ENCODE measurements at regions not wholly inside any gene's neighbourhood (a gene's known extent, or its start where the extent isn't known, plus 50 kb on each side); places are given as distances from the start of the nearest gene placed in this dataset.

DNA sequence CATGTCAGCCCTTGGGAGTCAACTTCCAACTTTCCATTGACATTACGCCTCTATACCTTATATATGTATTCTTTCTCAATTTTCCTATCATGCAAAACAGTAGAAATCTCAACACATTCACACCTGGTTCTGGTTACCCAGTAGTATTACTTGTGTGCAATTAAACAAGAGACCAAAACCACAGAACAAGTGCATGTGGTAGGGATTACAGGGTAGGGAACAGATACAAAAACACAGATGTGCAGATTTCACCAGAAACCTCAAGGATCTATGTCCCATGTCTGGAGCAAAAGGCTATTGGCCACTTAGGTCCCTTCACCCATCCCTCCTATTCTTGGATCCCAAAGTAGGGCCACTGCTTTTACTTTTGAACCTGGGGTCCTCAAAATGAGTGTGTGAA lies 143.6 kb upstream of the ZCCHC13 start:
- no peak for DNase-seq
- Mint-ChIP-seq H3K36me3 (ENCODE audit: unreplicated experiment) (peaks cover 4% of the 10 kb centered on the region), H3K4me1 (ENCODE audit: low read depth, unreplicated experiment) (no peaks in the 10 kb centered on the region), H3K27ac (ENCODE audit: unreplicated experiment) (no peak overlapping the region), H3K27me3 (ENCODE audit: unreplicated experiment) (peaks cover 2% of the 10 kb centered on the region), H3K4me3 (ENCODE audit: unreplicated experiment) (no peak overlapping the region), H3K9me3 (ENCODE audit: unreplicated experiment) (peaks cover 7% of the 10 kb centered on the region)
- TF ChIP-seq, protein P1, sequence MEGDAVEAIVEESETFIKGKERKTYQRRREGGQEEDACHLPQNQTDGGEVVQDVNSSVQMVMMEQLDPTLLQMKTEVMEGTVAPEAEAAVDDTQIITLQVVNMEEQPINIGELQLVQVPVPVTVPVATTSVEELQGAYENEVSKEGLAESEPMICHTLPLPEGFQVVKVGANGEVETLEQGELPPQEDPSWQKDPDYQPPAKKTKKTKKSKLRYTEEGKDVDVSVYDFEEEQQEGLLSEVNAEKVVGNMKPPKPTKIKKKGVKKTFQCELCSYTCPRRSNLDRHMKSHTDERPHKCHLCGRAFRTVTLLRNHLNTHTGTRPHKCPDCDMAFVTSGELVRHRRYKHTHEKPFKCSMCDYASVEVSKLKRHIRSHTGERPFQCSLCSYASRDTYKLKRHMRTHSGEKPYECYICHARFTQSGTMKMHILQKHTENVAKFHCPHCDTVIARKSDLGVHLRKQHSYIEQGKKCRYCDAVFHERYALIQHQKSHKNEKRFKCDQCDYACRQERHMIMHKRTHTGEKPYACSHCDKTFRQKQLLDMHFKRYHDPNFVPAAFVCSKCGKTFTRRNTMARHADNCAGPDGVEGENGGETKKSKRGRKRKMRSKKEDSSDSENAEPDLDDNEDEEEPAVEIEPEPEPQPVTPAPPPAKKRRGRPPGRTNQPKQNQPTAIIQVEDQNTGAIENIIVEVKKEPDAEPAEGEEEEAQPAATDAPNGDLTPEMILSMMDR (IDR thresholded peaks at IDR 0.05; ENCODE audit: partially characterized antibody, unreplicated experiment), result no peak

- Mint-ChIP-seq H3K36me3 (ENCODE audit: unreplicated experiment) (peaks cover 8% of the 10 kb centered on the region), H3K9me3 (ENCODE audit: unreplicated experiment) (peaks cover 4% of the 10 kb centered on the region), H3K27ac (ENCODE audit: unreplicated experiment) (no peak overlapping the region), H3K4me1 (ENCODE audit: low read depth, unreplicated experiment) (no peaks in the 10 kb centered on the region), H3K4me3 (ENCODE audit: unreplicated experiment) (no peak overlapping the region), H3K27me3 (ENCODE audit: unreplicated experiment) (no peaks in the 10 kb centered on the region)
- DNase-seq, result no peak
- TF ChIP-seq, protein P1 (IDR thresholded peaks at IDR 0.05; ENCODE audit: partially characterized antibody, unreplicated experiment), result no peak
These were observed 156.5 kb upstream of the ZCCHC13 start for GRCh38 chrX:74147439-74147838.

DNA sequence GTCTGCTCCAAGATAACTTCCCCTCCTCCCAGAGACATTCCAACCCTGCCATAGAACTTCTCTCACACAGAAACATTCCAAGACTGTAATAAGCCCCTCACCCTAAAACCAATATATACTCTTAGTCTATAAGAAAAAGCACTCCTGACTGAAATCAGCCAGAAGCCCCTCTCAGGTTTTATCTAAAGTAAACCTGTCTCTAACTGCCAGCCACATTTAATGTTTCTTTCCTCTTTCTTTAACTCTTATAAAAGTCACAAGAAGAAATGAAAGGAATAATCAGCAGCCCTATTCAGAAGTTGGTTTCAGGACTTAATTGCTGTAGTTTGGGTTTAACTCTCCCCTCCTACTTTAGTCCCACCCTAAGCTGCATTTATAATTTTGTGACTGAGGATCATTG lies 165.0 kb upstream of the ZCCHC13 start:
- Mint-ChIP-seq H3K36me3 (ENCODE audit: unreplicated experiment) (no peaks in the 10 kb centered on the region), H3K4me3 (ENCODE audit: unreplicated experiment) (no peak overlapping the region), H3K9me3 (ENCODE audit: unreplicated experiment) (peaks cover 6% of the 10 kb centered on the region), H3K27me3 (ENCODE audit: unreplicated experiment) (peaks cover 2% of the 10 kb centered on the region), H3K4me1 (ENCODE audit: low read depth, unreplicated experiment) (no peaks in the 10 kb centered on the region), H3K27ac (ENCODE audit: unreplicated experiment) (no peak overlapping the region)
- no peak for DNase-seq
- TF ChIP-seq, protein P1 (IDR thresholded peaks at IDR 0.05; ENCODE audit: partially characterized antibody, unreplicated experiment), result no peak

GRCh38 chrX:74133156-74133796 lies 170.7 kb upstream of the ZCCHC13 start:
- Mint-ChIP-seq H3K4me3 (ENCODE audit: unreplicated experiment) (no peak overlapping the region), H3K27me3 (ENCODE audit: unreplicated experiment) (no peaks in the 10 kb centered on the region), H3K27ac (ENCODE audit: unreplicated experiment) (no peak overlapping the region), H3K9me3 (ENCODE audit: unreplicated experiment) (no peaks in the 10 kb centered on the region), H3K36me3 (ENCODE audit: unreplicated experiment) (no peaks in the 10 kb centered on the region), H3K4me1 (ENCODE audit: low read depth, unreplicated experiment) (no peaks in the 10 kb centered on the region)
- DNase-seq, result no peak
- TF ChIP-seq, protein P1 (IDR thresholded peaks at IDR 0.05; ENCODE audit: partially characterized antibody, unreplicated experiment), result peak; percentile 75

GRCh38 chrX:74132280-74132679 lies 171.7 kb upstream of the ZCCHC13 start:
- DNase-seq, result no peak
- TF ChIP-seq, protein P1 (IDR thresholded peaks at IDR 0.05; ENCODE audit: partially characterized antibody, unreplicated experiment), result no peak
- H3K9me3 Mint-ChIP-seq (ENCODE audit: unreplicated experiment), result no peaks in the 10 kb centered on the region
- no peak overlapping the region for H3K4me3 Mint-ChIP-seq (ENCODE audit: unreplicated experiment)
- H3K4me1 Mint-ChIP-seq (ENCODE audit: low read depth, unreplicated experiment), result no peaks in the 10 kb centered on the region
- H3K36me3 Mint-ChIP-seq (ENCODE audit: unreplicated experiment), result no peaks in the 10 kb centered on the region
- H3K27ac Mint-ChIP-seq (ENCODE audit: unreplicated experiment), result no peak overlapping the region
- no peaks in the 10 kb centered on the region for H3K27me3 Mint-ChIP-seq (ENCODE audit: unreplicated experiment)

Data from glutamatergic neuron (in vitro differentiated cells).